H9 (cell line): ENCODE measurements at regions not wholly inside any gene's neighbourhood (a gene's known extent, or its start where the extent isn't known, plus 50 kb on each side); places are given as distances from the start of the nearest gene placed in this dataset.
A peak's percentile ranks its signal among the peaks of the same experiment; 100 is the strongest.

ENCODE experiments used
- DNase-seq: peaks from one replicate; pipeline ENCODE4 v3.0.0-alpha.2; 2017
- H2AFZ ChIP-seq: one replicate; pipeline ENCODE4 v1.6.1; 2013; ENCODE audit warnings: mild to moderate bottlenecking, low read length, control low read depth, moderate library complexity
- H2AK5ac ChIP-seq: 2 replicates; pipeline ENCODE4 v1.6.1; 2013; ENCODE audit warnings: low read length, control low read depth, mixed read lengths; ENCODE audit not compliant: insufficient read length
- H2BK120ac ChIP-seq: one replicate; pipeline ENCODE4 v1.6.1; 2013; ENCODE audit warnings: low read depth, mild to moderate bottlenecking, low read length, control low read depth, inconsistent platforms; ENCODE audit not compliant: poor library complexity, severe bottlenecking
- H2BK12ac ChIP-seq: 2 replicates; pipeline ENCODE4 v1.6.1; 2013; ENCODE audit warnings: low read length, control low read depth, mixed read lengths, low read depth; ENCODE audit not compliant: insufficient read length
- H2BK15ac ChIP-seq: 2 replicates; pipeline ENCODE4 v1.6.1; 2013; ENCODE audit warnings: low read depth, low read length, control low read depth
- H2BK20ac ChIP-seq: one replicate; pipeline ENCODE4 v1.6.1; 2013; ENCODE audit warnings: low read depth, mild to moderate bottlenecking, low read length, control low read depth, inconsistent platforms; ENCODE audit not compliant: poor library complexity, severe bottlenecking
- H2BK5ac ChIP-seq: 2 replicates; pipeline ENCODE4 v1.6.1; 2013; ENCODE audit warnings: low read length, control low read depth, mixed read lengths; ENCODE audit not compliant: insufficient read length
- H3K14ac ChIP-seq: 2 replicates; pipeline ENCODE4 v1.6.1; 2013; ENCODE audit warnings: low read length, control low read depth; ENCODE audit not compliant: insufficient read depth
- H3K18ac ChIP-seq: 2 replicates; pipeline ENCODE4 v1.6.1; 2013; ENCODE audit warnings: low read depth, mild to moderate bottlenecking, mixed read lengths, low read length, control low read depth; ENCODE audit not compliant: insufficient read length
- H3K23ac ChIP-seq: 2 replicates; pipeline ENCODE4 v1.6.1; 2013; ENCODE audit warnings: low read length, control low read depth, mixed read lengths, low read depth; ENCODE audit not compliant: insufficient read length
- H3K23me2 ChIP-seq: 2 replicates; pipeline ENCODE4 v1.6.1; 2013; ENCODE audit warnings: low read depth, mild to moderate bottlenecking, mixed read lengths, low read length, control low read depth; ENCODE audit not compliant: insufficient read length, poor library complexity, severe bottlenecking
- H3K27ac ChIP-seq: 2 replicates; pipeline ENCODE4 v1.5.1; 2013; ENCODE audit warnings: low read length, control low read depth, mixed read lengths, low read depth; ENCODE audit not compliant: insufficient read length
- H3K27me3 ChIP-seq: 2 replicates; pipeline ENCODE4 v1.6.1; 2013; ENCODE audit warnings: low read length, control low read depth, inconsistent platforms; ENCODE audit not compliant: insufficient read depth
- H3K4ac ChIP-seq: 2 replicates; pipeline ENCODE4 v1.6.1; 2013; ENCODE audit warnings: low read depth, mild to moderate bottlenecking, control low read depth, inconsistent platforms, low read length, moderate library complexity
- H3K4me1 ChIP-seq: 2 replicates; pipeline ENCODE4 v1.6.1; 2013; ENCODE audit warnings: low read length, control low read depth, inconsistent platforms; ENCODE audit not compliant: insufficient read depth
- H3K4me2 ChIP-seq: 2 replicates; pipeline ENCODE4 v1.6.1; 2013; ENCODE audit warnings: low read length, control low read depth, mixed read lengths; ENCODE audit not compliant: insufficient read length, insufficient read depth
- H3K56ac ChIP-seq: 2 replicates; pipeline ENCODE4 v1.6.1; 2013; ENCODE audit warnings: low read depth, mild to moderate bottlenecking, mixed read lengths, low read length, control low read depth; ENCODE audit not compliant: insufficient read length
- H3K79me1 ChIP-seq: 2 replicates; pipeline ENCODE4 v1.6.1; 2013; ENCODE audit warnings: low read depth, mild to moderate bottlenecking, moderate library complexity, low read length, control low read depth, inconsistent platforms; ENCODE audit not compliant: insufficient read depth, poor library complexity, severe bottlenecking
- H3K79me2 ChIP-seq: 2 replicates; pipeline ENCODE4 v1.6.1; 2013; ENCODE audit warnings: low read length, control low read depth, inconsistent platforms; ENCODE audit not compliant: insufficient read depth
- H3K9ac ChIP-seq: 2 replicates; pipeline ENCODE4 v1.6.1; 2013; ENCODE audit warnings: low read length, control low read depth, mixed read lengths; ENCODE audit not compliant: insufficient read length; ENCODE audit errors: extremely low read depth
- H3K9me3 ChIP-seq: one replicate; pipeline ENCODE4 v1.6.1; 2013; ENCODE audit warnings: low read depth, low read length, inconsistent platforms; ENCODE audit not compliant: control insufficient read depth
- H3T11ph ChIP-seq: one replicate; pipeline ENCODE4 v1.6.1; 2013; ENCODE audit warnings: mild to moderate bottlenecking, low read length, control low read depth, inconsistent platforms
- H4K20me1 ChIP-seq: one replicate; pipeline ENCODE4 v1.6.1; 2013; ENCODE audit not compliant: control insufficient read depth, insufficient read length, insufficient read depth
- H4K5ac ChIP-seq: 2 replicates; pipeline ENCODE4 v1.6.1; 2013; ENCODE audit warnings: low read depth, mild to moderate bottlenecking, mixed read lengths, low read length, control low read depth; ENCODE audit not compliant: insufficient read length
- H4K8ac ChIP-seq: replicated peaks from 2 replicates; pipeline ENCODE4 v1.6.1; 2013; ENCODE audit warnings: low read length, control low read depth, mixed read lengths, low read depth; ENCODE audit not compliant: insufficient read length
- H4K91ac ChIP-seq: 2 replicates; pipeline ENCODE4 v1.6.1; 2013; ENCODE audit warnings: low read depth, mild to moderate bottlenecking, moderate library complexity, mixed read lengths, low read length, control low read depth; ENCODE audit not compliant: insufficient read length
- H3K27ac Mint-ChIP-seq, 3 experiments: 2 replicates in 2 of 3; 3 replicates in 1 of 3; pipeline ENCODE4 v1.8.0; 2020 to 2021; ENCODE audit warnings: mixed read lengths in 3 of 3, mild to moderate bottlenecking in 1 of 3, moderate library complexity in 1 of 3
- H3K27me3 Mint-ChIP-seq: 2 replicates; pipeline ENCODE4 v1.8.0; 2021; ENCODE audit warnings: low read depth, mild to moderate bottlenecking, moderate library complexity, mixed read lengths
- H3K36me3 Mint-ChIP-seq, 3 experiments: 2 replicates in 2 of 3; 3 replicates in 1 of 3; pipeline ENCODE4 v1.8.0; 2020 to 2021; ENCODE audit warnings: low read depth in 3 of 3, mixed read lengths in 3 of 3; ENCODE audit not compliant: insufficient read depth in 1 of 3
- H3K4me1 Mint-ChIP-seq, 2 experiments: 2 replicates each; pipeline ENCODE4 v1.8.0; 2020; ENCODE audit warnings: mixed read lengths in 2 of 2
- H3K4me3 Mint-ChIP-seq, 2 experiments: 2 replicates in 1 of 2; 3 replicates in 1 of 2; pipeline ENCODE4 v1.8.0; 2020 to 2021; ENCODE audit warnings: mild to moderate bottlenecking in 2 of 2, mixed read lengths in 2 of 2, moderate library complexity in 1 of 2
- H3K9me3 Mint-ChIP-seq, 2 experiments: 2 replicates in 1 of 2; 3 replicates in 1 of 2; pipeline ENCODE4 v1.8.0; 2020; ENCODE audit warnings: mild to moderate bottlenecking in 2 of 2, mixed read lengths in 2 of 2, moderate library complexity in 1 of 2
- TF ChIP-seq, protein P1 (sequence below): fragments of 200-600 bp; sonication (generic); conservative IDR thresholded peaks from 3 replicates; pipeline ENCODE4 v1.8.0; 2021; ENCODE audit warnings: antibody characterized with exemption, mild to moderate bottlenecking

GRCh38 chr11:30735946-30736345 lies 149.8 kb upstream of the MPPED2 start:
- no peak for DNase-seq
- Histone ChIP-seq H3K56ac (peak overlapping the region; percentile 73), H3K4ac (no peak overlapping the region), H4K8ac (no peak overlapping the region), H3K18ac (no peak overlapping the region), H2AK5ac (no peak overlapping the region), H2BK5ac (no peak overlapping the region), H3T11ph (no peak overlapping the region), H2BK12ac (no peak overlapping the region), H2AFZ (no peak overlapping the region), H3K14ac (no peak overlapping the region), H3K4me1 (no peaks in the 10 kb centered on the region), H3K9me3 (no peaks in the 10 kb centered on the region), H3K79me1 (no peaks in the 10 kb centered on the region), H3K23ac (no peak overlapping the region), H4K5ac (no peak overlapping the region), H3K9ac (no peak overlapping the region), H3K79me2 (no peaks in the 10 kb centered on the region), H4K91ac (no peak overlapping the region), H3K27me3 (no peaks in the 10 kb centered on the region), H3K23me2 (no peaks in the 10 kb centered on the region), H2BK15ac (no peak overlapping the region), H3K27ac (no peak overlapping the region), H2BK120ac (no peak overlapping the region), H4K20me1 (no peaks in the 10 kb centered on the region), H2BK20ac (no peak overlapping the region), H3K4me2 (no peak overlapping the region)
- Mint-ChIP-seq H3K27me3 (no peaks in the 10 kb centered on the region), H3K9me3 (no peaks in the 10 kb centered on the region; a peak in 2 of 5 replicates), H3K27ac (no peak overlapping the region), H3K4me3 (no peak overlapping the region), H3K36me3 (no peaks in the 10 kb centered on the region), H3K4me1 (0 out of 4 replicates have a peak, but pooled peaks cover 0 to 2% of the 10 kb centered on the region in 2 experiments)
- TF ChIP-seq, protein P1, sequence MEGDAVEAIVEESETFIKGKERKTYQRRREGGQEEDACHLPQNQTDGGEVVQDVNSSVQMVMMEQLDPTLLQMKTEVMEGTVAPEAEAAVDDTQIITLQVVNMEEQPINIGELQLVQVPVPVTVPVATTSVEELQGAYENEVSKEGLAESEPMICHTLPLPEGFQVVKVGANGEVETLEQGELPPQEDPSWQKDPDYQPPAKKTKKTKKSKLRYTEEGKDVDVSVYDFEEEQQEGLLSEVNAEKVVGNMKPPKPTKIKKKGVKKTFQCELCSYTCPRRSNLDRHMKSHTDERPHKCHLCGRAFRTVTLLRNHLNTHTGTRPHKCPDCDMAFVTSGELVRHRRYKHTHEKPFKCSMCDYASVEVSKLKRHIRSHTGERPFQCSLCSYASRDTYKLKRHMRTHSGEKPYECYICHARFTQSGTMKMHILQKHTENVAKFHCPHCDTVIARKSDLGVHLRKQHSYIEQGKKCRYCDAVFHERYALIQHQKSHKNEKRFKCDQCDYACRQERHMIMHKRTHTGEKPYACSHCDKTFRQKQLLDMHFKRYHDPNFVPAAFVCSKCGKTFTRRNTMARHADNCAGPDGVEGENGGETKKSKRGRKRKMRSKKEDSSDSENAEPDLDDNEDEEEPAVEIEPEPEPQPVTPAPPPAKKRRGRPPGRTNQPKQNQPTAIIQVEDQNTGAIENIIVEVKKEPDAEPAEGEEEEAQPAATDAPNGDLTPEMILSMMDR: peak; percentile 45; the same call in 2 of the 3 replicates
